ENCODE measurements at regions not wholly inside any gene's neighbourhood (a gene's known extent, or its start where the extent isn't known, plus 50 kb on each side); places are given as distances from the start of the nearest gene placed in this dataset.

DNA sequence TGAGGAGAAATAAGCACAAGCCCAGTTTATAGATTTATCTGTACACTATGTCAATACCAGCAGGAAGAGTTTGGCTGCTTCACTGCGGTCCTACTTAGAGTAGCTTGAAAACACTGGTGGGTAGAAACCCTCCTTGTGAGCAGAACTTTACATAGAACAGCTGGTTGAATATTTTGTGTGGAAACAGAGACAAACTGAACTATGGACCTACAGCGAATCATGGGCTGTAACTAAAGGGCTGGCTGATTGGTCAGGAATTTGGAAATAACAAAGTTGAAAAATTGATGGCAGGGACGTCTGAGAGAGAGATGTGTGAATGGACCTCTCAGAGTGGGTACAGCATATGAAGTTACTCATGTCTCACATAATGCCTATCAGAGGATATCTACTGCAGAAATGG is 392.5 kb downstream of the MAN2A1 start:
- CTCF ChIA-PET, result interaction anchor here (1.1 kb wide), 1 partner anchor 11 kb away, joined by 4 read pairs; no protein-coding TSS in a partner anchor
- 9% methylated on average over 3 of the region's 3 CpGs for WGBS (ENCODE audit: missing lambda C conversion rate)
- H3K4me2 ChIP-seq, result no peak overlapping the region
- TF ChIP-seq ZNF302 (CRISPR knock-in tag; IDR thresholded peaks at IDR 0.05) (no peak), FOSL2 (IDR thresholded peaks at IDR 0.05) (no peak), FOSL2 (CRISPR knock-in tag; IDR thresholded peaks at IDR 0.05) (no peak), MAX (IDR thresholded peaks at IDR 0.05) (no peak), HOXB13 (CRISPR knock-in tag; IDR thresholded peaks at IDR 0.05; ENCODE audit: low read depth) (no peak), GATA3 (IDR thresholded peaks at IDR 0.05; ENCODE audit: borderline replicate concordance) (no peak), FOSB (CRISPR knock-in tag; IDR thresholded peaks at IDR 0.05) (no peak), POLR2AphosphoS2 (conservative IDR thresholded peaks at IDR 0.05; ENCODE audit: low read length) (no peak), RNF2 (IDR thresholded peaks at IDR 0.05; ENCODE audit: borderline replicate concordance, low read depth) (no peak)
- POLR2A ChIA-PET, result no interaction called here
- H3K4me1 ChIP-seq, result no peaks in the 10 kb centered on the region
- no peak for FAIRE-seq
- no peaks in the 10 kb centered on the region for H3K9me3 ChIP-seq
- DNase-seq (ENCODE audit: low read depth in 1 of 2, low spot score in 1 of 2), result no peak
- ATAC-seq, result no peak
- no peak overlapping the region for H3K4me3 ChIP-seq
- no peak overlapping the region for H3K27ac ChIP-seq

DNA sequence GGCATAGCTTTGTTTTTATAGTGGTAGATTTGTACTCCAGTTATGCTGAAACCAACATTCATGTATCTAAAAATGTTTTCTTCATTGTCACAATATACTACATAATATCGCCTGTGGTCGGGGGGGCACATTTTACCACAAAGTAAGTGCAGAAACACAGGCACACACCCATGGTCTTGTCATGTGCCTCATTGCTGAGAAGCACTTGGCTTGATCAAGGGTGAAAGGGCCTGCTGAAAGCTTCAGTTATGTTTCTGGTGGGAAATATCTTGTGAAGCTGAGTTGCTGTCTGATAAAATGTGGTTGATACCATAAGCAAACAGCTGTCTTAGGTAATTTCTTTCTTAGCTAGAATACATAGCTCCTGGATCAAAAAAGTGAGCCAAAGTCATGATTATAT is 393.1 kb downstream of the MAN2A1 start:
- POLR2A ChIA-PET, result no interaction called here
- WGBS (ENCODE audit: missing lambda C conversion rate), result 18% methylated on average over 2 of the region's 2 CpGs

DNA sequence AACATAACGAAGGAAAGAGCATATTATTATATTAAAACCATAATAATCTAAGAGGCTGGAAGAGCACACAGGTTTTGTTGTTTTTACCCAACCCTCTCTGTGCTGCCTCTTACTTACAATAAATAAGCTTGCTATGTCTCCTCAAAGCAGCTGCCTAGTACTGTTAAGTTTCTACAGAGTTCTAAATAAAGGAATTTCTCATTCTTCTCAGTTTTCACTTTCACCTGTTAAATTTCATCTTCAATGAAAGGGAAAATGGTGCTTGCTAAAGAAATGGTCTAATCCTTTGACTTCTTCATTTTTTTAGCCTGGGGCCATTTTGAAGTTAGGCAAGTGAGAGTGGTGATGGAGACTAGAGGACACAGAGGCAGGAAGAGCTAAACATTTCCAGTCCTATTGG is 396.1 kb downstream of the MAN2A1 start:
- ChIA-PET CTCF (no interaction called here), POLR2A (no interaction called here)
- FAIRE-seq (no peak), ATAC-seq (no peak), DNase-seq (ENCODE audit: low read depth in 1 of 2, low spot score in 1 of 2) (no peak)
- H3K27ac ChIP-seq, result no peak overlapping the region
- 54% methylated on average over 1 of the region's 1 CpG for WGBS (ENCODE audit: missing lambda C conversion rate)
- TF ChIP-seq, protein P1, sequence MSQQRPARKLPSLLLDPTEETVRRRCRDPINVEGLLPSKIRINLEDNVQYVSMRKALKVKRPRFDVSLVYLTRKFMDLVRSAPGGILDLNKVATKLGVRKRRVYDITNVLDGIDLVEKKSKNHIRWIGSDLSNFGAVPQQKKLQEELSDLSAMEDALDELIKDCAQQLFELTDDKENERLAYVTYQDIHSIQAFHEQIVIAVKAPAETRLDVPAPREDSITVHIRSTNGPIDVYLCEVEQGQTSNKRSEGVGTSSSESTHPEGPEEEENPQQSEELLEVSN (IDR thresholded peaks at IDR 0.05; ENCODE audit: borderline replicate concordance, low read depth), result no peak
- TF ChIP-seq ZFP36 (IDR thresholded peaks at IDR 0.05; ENCODE audit: borderline replicate concordance, partially characterized antibody), result no peak
- no peak for TF ChIP-seq TP53 (CRISPR knock-in tag; IDR thresholded peaks at IDR 0.05)
- TF ChIP-seq EHMT2 (IDR thresholded peaks at IDR 0.05; ENCODE audit: low read depth), result no peak
- no peak for TF ChIP-seq NR3C1 (IDR thresholded peaks at IDR 0.05)
- TF ChIP-seq, protein P2, sequence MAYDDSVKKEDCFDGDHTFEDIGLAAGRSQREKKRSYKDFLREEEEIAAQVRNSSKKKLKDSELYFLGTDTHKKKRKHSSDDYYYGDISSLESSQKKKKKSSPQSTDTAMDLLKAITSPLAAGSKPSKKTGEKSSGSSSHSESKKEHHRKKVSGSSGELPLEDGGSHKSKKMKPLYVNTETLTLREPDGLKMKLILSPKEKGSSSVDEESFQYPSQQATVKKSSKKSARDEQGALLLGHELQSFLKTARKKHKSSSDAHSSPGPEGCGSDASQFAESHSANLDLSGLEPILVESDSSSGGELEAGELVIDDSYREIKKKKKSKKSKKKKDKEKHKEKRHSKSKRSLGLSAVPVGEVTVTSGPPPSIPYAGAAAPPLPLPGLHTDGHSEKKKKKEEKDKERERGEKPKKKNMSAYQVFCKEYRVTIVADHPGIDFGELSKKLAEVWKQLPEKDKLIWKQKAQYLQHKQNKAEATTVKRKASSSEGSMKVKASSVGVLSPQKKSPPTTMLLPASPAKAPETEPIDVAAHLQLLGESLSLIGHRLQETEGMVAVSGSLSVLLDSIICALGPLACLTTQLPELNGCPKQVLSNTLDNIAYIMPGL (CRISPR knock-in tag; IDR thresholded peaks at IDR 0.05; ENCODE audit: borderline replicate concordance), result no peak
- TF ChIP-seq JUN (IDR thresholded peaks at IDR 0.05), result no peak
- no peaks in the 10 kb centered on the region for H3K9me3 ChIP-seq
- no peak overlapping the region for H3K4me2 ChIP-seq
- no peak overlapping the region for H3K4me3 ChIP-seq
- H3K4me1 ChIP-seq, result no peaks in the 10 kb centered on the region

More for the DNA sequence above, 393.1 kb downstream of the MAN2A1 start:
- Histone ChIP-seq H3K9me3 (no peaks in the 10 kb centered on the region), H3K27ac (no peak overlapping the region), H3K4me2 (no peak overlapping the region), H3K4me1 (no peaks in the 10 kb centered on the region), H3K4me3 (no peak overlapping the region)
- ATAC-seq (no peak), DNase-seq (ENCODE audit: low read depth in 1 of 2, low spot score in 1 of 2) (no peak), FAIRE-seq (no peak)
- TF ChIP-seq, protein P1 (IDR thresholded peaks at IDR 0.05; ENCODE audit: borderline replicate concordance, low read depth), result no peak
- TF ChIP-seq, protein P2 (CRISPR knock-in tag; IDR thresholded peaks at IDR 0.05; ENCODE audit: borderline replicate concordance), result no peak
- TF ChIP-seq RFX5 (IDR thresholded peaks at IDR 0.05), result no peak
- TF ChIP-seq KDM1A (IDR thresholded peaks at IDR 0.05; ENCODE audit: low read depth), result no peak
- TF ChIP-seq PHF8 (IDR thresholded peaks at IDR 0.05; ENCODE audit: borderline replicate concordance, low read depth), result no peak
- no peak for TF ChIP-seq EHMT2 (IDR thresholded peaks at IDR 0.05; ENCODE audit: low read depth)
- no peak for TF ChIP-seq CBX2 (IDR thresholded peaks at IDR 0.05; ENCODE audit: borderline replicate concordance, low read depth)
- TF ChIP-seq ESRRA (IDR thresholded peaks at IDR 0.05; ENCODE audit: borderline replicate concordance, low read length), result no peak
- no peak for TF ChIP-seq MAX (IDR thresholded peaks at IDR 0.05)
- TF ChIP-seq ZFP36 (IDR thresholded peaks at IDR 0.05; ENCODE audit: borderline replicate concordance, partially characterized antibody), result no peak
- no peak for TF ChIP-seq ZC3H11A (IDR thresholded peaks at IDR 0.05)
- no peak for TF ChIP-seq EP300 (IDR thresholded peaks at IDR 0.05)
- TF ChIP-seq FOSL2 (IDR thresholded peaks at IDR 0.05), result no peak
- TF ChIP-seq FOSL2 (CRISPR knock-in tag; IDR thresholded peaks at IDR 0.05), result no peak
- TF ChIP-seq HDAC2 (IDR thresholded peaks at IDR 0.05), result no peak
- TF ChIP-seq POLR2AphosphoS2 (conservative IDR thresholded peaks at IDR 0.05; ENCODE audit: low read length), result no peak
- no peak for TF ChIP-seq HOXA7 (CRISPR knock-in tag; IDR thresholded peaks at IDR 0.05)
- TF ChIP-seq, protein P3, sequence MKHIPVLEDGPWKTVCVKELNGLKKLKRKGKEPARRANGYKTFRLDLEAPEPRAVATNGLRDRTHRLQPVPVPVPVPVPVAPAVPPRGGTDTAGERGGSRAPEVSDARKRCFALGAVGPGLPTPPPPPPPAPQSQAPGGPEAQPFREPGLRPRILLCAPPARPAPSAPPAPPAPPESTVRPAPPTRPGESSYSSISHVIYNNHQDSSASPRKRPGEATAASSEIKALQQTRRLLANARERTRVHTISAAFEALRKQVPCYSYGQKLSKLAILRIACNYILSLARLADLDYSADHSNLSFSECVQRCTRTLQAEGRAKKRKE (CRISPR knock-in tag; IDR thresholded peaks at IDR 0.05; ENCODE audit: low read depth), result no peak
- TF ChIP-seq CEBPB (IDR thresholded peaks at IDR 0.05), result no peak
- CTCF ChIA-PET, result interaction anchor here (1.1 kb wide), 1 partner anchor 11 kb away, joined by 4 read pairs; no protein-coding TSS in a partner anchor
